B cell (primary cell): ENCODE measurements at regions not wholly inside any gene's neighbourhood (a gene's known extent, or its start where the extent isn't known, plus 50 kb on each side); places are given as distances from the start of the nearest gene placed in this dataset.

ENCODE experiments used
- ATAC-seq: fragments of 200-7000 bp; cut with Tn5 transposase; one replicate; pipeline ENCODE4 v1.10.0; 2021; ENCODE audit warnings: low read depth, mild to moderate bottlenecking, moderate number of reproducible peaks, moderate library complexity
- CTCF ChIA-PET: fragments of 350-600 bp; sonication (Branson Sonifier 250); formaldehyde crosslinking; loops from one replicate; lab custom pipeline; 2021; ENCODE audit warnings: antibody characterized with exemption, inconsistent platforms; lab: Charles Lee
- POLR2A ChIA-PET: fragments of 350-600 bp; sonication (Branson Sonifier 250); formaldehyde crosslinking; loops from one replicate; lab custom pipeline; 2021; ENCODE audit warnings: antibody characterized with exemption; lab: Charles Lee
- DNase-seq: peaks from one replicate; pipeline ENCODE4 v3.0.0; 2013
- H2AFZ ChIP-seq: 2 replicates; pipeline ENCODE4 v1.6.1; 2012; ENCODE audit warnings: mild to moderate bottlenecking, low read depth, low read length; ENCODE audit not compliant: insufficient read depth, poor library complexity, severe bottlenecking
- H3K27ac ChIP-seq, 2 donors: 1 replicate in 1 of 2; 2 replicates in 1 of 2; pipeline ENCODE4 v1.5.1; 2012 to 2013; ENCODE audit warnings: low read length in 2 of 2, mild to moderate bottlenecking in 2 of 2, moderate library complexity in 1 of 2
- H3K27me3 ChIP-seq, 4 experiments: fragments of 200-600 bp in 1 of 4; sonication (generic) in 1 of 4; replicated peaks in 1 of 4; 1 replicate in 2 of 4; 2 replicates in 2 of 4; pipeline versions ENCODE4 v1.6.1 to v1.7.0; 2013 to 2016; ENCODE audit warnings: low read length in 3 of 4, mild to moderate bottlenecking in 2 of 4, mixed read lengths in 1 of 4, moderate library complexity in 1 of 4; ENCODE audit not compliant: insufficient read depth in 4 of 4, control insufficient read depth in 3 of 4; ENCODE audit errors: control extremely low read depth in 1 of 4
- H3K36me3 ChIP-seq, 2 experiments: replicated peaks in 1 of 2; 1 replicate in 1 of 2; 2 replicates in 1 of 2; pipeline versions ENCODE4 v1.6.1 to v1.7.1; 2013; ENCODE audit warnings: low read length in 1 of 2; ENCODE audit not compliant: insufficient read depth in 2 of 2, control insufficient read depth in 1 of 2; ENCODE audit errors: control extremely low read depth in 1 of 2, extremely low read depth in 1 of 2
- H3K4me1 ChIP-seq, 2 donors: fragments of 200-600 bp in 1 of 2; sonication (generic) in 1 of 2; 1 replicate in 1 of 2; 2 replicates in 1 of 2; pipeline versions ENCODE4 v1.5.1 to v1.6.1; 2013 to 2017; ENCODE audit warnings: low read length in 2 of 2; ENCODE audit not compliant: control insufficient read depth in 2 of 2, insufficient read depth in 2 of 2
- H3K4me2 ChIP-seq: replicated peaks from 2 replicates; pipeline ENCODE3; 2012; ENCODE audit warnings: mild to moderate bottlenecking, low read depth, low read length; ENCODE audit not compliant: poor library complexity, severe bottlenecking
- H3K4me3 ChIP-seq, 5 experiments: fragments of 200-600 bp in 1 of 5; sonication (generic) in 1 of 5; 1 replicate in 3 of 5; 2 replicates in 2 of 5; pipeline versions ENCODE4 v1.5.1 to v1.7.0; 2011 to 2016; ENCODE audit warnings: low read length in 4 of 5, mild to moderate bottlenecking in 4 of 5, low read depth in 2 of 5, control low read depth in 1 of 5, moderate library complexity in 1 of 5; ENCODE audit not compliant: insufficient read depth in 1 of 5; ENCODE audit errors: control extremely low read depth in 1 of 5, extremely low read depth in 1 of 5
- H3K79me2 ChIP-seq: fragments of 200-600 bp; sonication (generic); one replicate; pipeline ENCODE4 v1.6.0; 2016; ENCODE audit warnings: low read length; ENCODE audit not compliant: control insufficient read depth, insufficient read depth
- H3K9ac ChIP-seq: fragments of 200-600 bp; sonication (generic); 2 replicates; pipeline ENCODE4 v1.6.1; 2017; ENCODE audit warnings: mild to moderate bottlenecking, low read length, moderate library complexity
- H3K9me3 ChIP-seq, 3 donors: one replicate each; pipeline versions ENCODE4 v1.6.1 to v1.7.1; 2013; ENCODE audit warnings: low read length in 2 of 3; ENCODE audit not compliant: control insufficient read depth in 2 of 3, insufficient read depth in 1 of 3; ENCODE audit errors: control extremely low read depth in 1 of 3
- H4K20me1 ChIP-seq: 2 replicates; pipeline ENCODE4 v1.6.0; 2012; ENCODE audit warnings: mild to moderate bottlenecking, low read length; ENCODE audit not compliant: insufficient read depth, control insufficient read depth, poor library complexity, severe bottlenecking
- H3K27ac Mint-ChIP-seq: one replicate; pipeline ENCODE4 v1.8.0; 2021; ENCODE audit warnings: mixed read lengths
- H3K27me3 Mint-ChIP-seq: one replicate; pipeline ENCODE4 v1.8.0; 2021; ENCODE audit warnings: mixed read lengths
- H3K4me1 Mint-ChIP-seq: one replicate; pipeline ENCODE4 v1.8.0; 2021; ENCODE audit warnings: mixed read lengths
- H3K4me3 Mint-ChIP-seq: one replicate; pipeline ENCODE4 v1.8.0; 2021; ENCODE audit warnings: mixed read lengths
- H3K9me3 Mint-ChIP-seq: one replicate; pipeline ENCODE4 v1.8.0; 2022; ENCODE audit warnings: mixed read lengths; ENCODE audit not compliant: insufficient read depth
- CTCF ChIP-seq: fragments of 200-600 bp; IDR thresholded peaks from one replicate; pipeline ENCODE4 v1.8.0; 2022; ENCODE audit warnings: antibody characterized with exemption, mild to moderate bottlenecking
- EZH2 ChIP-seq: IDR thresholded peaks from 2 replicates; pipeline ENCODE4 v1.6.1; 2012; ENCODE audit warnings: borderline replicate concordance, low read depth, mild to moderate bottlenecking, moderate library complexity, low read length; ENCODE audit not compliant: insufficient read depth, poor library complexity, severe bottlenecking
- WGBS: methylation state at CpG from one replicate; pipeline ENCODE4 v1.1.5; 2013; ENCODE audit warnings: missing lambda C conversion rate; ENCODE audit not compliant: insufficient coverage; 5-methylcytosine and 5-hydroxymethylcytosine counted together
- intact Hi-C: fragments of 100-400 bp; cut with micrococcal nuclease; formaldehyde crosslinking; loops from one replicate; pipeline ENCODE4 v1.10.0; 2022

DNA sequence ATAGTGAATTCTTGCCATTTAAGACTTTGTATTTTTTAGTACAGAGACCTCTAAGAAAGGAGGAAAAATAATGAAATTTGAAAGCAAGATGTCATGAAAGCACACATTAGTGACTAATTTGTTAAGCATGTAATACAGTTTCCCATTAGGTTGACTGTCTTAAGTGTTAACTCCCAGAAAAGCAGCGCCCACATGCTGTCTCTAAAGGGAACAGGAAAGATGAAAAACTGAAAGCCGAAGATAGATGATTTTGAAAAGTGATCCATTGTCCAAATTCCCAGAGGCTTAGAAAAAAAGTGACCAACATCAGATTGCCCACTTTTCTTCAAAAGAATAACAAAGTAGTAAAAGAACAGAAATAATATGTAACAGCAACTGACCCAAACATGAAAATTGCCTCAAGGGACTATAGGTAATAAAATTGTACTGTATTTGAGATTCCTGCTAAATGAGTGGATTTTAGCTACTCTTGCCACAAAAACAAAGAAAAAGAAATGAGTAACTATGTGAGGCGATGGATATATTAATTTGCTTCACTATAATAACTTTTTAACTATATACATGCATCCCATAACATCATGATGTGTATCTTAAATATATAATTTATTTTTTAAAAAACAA lies 83.2 kb upstream of the OGFRL1 start:
- no peak for ATAC-seq
- TF ChIP-seq CTCF (no peak), EZH2 (no peak)
- Histone ChIP-seq H3K36me3 (no peaks in the 10 kb centered on the region), H4K20me1 (no peaks in the 10 kb centered on the region), H3K27me3 (no peaks in the 10 kb centered on the region), H3K9me3 (no peaks in the 10 kb centered on the region), H3K4me3 (no peak overlapping the region), H3K27ac (no peak overlapping the region), H3K4me2 (no peak overlapping the region), H3K4me1 (no peaks in the 10 kb centered on the region), H3K79me2 (no peaks in the 10 kb centered on the region), H2AFZ (no peak overlapping the region), H3K9ac (no peak overlapping the region)
- no peak overlapping the region for H3K27ac Mint-ChIP-seq
- no peak overlapping the region for H3K4me3 Mint-ChIP-seq
- POLR2A ChIA-PET, result no interaction called here
- 100% methylated on average over 1 of the region's 3 CpGs for WGBS
- no peak for DNase-seq
- no peaks in the 10 kb centered on the region for H3K4me1 Mint-ChIP-seq
- peaks cover 8% of the 10 kb centered on the region for H3K27me3 Mint-ChIP-seq
- intact Hi-C loops, result no loop called here
- no peaks in the 10 kb centered on the region for H3K9me3 Mint-ChIP-seq
- CTCF ChIA-PET, result interaction anchor here (1.0 kb wide), 1 partner anchor 145 kb away, joined by 4 read pairs; no protein-coding TSS in a partner anchor

DNA sequence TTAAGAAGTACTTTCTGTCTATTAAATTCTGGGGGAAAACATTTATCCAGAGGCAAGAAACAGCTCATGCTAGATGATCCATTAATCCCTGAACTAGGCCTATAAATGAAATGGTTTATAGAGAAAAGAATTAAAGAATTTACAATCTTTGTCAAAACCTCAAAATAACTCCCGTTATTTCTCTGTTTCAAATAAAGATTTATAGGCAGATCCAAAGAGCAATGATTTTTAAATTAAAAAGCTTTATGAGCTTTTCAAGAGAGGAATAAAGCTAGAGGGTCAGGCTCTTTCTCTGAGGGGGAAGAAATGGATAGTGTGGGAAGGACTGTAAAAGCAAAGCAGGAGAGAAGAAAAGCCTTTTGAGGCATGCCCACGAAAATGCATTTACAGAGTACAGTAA lies 82.5 kb upstream of the OGFRL1 start:
- Mint-ChIP-seq H3K27me3 (peaks cover 8% of the 10 kb centered on the region), H3K27ac (no peak overlapping the region), H3K4me3 (no peak overlapping the region), H3K9me3 (no peaks in the 10 kb centered on the region), H3K4me1 (no peaks in the 10 kb centered on the region)
- H3K36me3 ChIP-seq, result no peaks in the 10 kb centered on the region
- no peak for DNase-seq
- no peak for ATAC-seq
- H3K79me2 ChIP-seq, result no peaks in the 10 kb centered on the region
- no peaks in the 10 kb centered on the region for H4K20me1 ChIP-seq
- WGBS, result no CpG with 5 or more reads among the region's 2 CpGs
- no peak overlapping the region for H3K4me2 ChIP-seq
- intact Hi-C loops, result no loop called here
- no peak overlapping the region for H2AFZ ChIP-seq
- ChIA-PET CTCF (interaction anchor here (1.0 kb wide), 1 partner anchor 144 kb away, joined by 4 read pairs; no protein-coding TSS in a partner anchor), POLR2A (no interaction called here)
- no peak overlapping the region for H3K4me3 ChIP-seq
- H3K9ac ChIP-seq, result no peak overlapping the region
- H3K27me3 ChIP-seq, result no peaks in the 10 kb centered on the region
- no peaks in the 10 kb centered on the region for H3K4me1 ChIP-seq
- H3K9me3 ChIP-seq, result no peaks in the 10 kb centered on the region
- no peak overlapping the region for H3K27ac ChIP-seq
- TF ChIP-seq EZH2, result no peak
- no peak for TF ChIP-seq CTCF
